Left renal cortex interstitium (tissue), 4 donors: ENCODE measurements at regions not wholly inside any gene's neighbourhood (a gene's known extent, or its start where the extent isn't known, plus 50 kb on each side); places are given as distances from the start of the nearest gene placed in this dataset.
"Not testable (repeated sequence)": the region's sequence is repeated elsewhere in the genome, so short reads cannot be mapped to it uniquely, and the experiment has no call there.

Source experiments
- DNase-seq, 4 donors: peaks; one replicate each; pipeline ENCODE4 v3.0.0-alpha.2; 2013; ENCODE audit warnings: low read depth in 4 of 4, low spot score in 2 of 4, missing footprints in 1 of 4

DNA sequence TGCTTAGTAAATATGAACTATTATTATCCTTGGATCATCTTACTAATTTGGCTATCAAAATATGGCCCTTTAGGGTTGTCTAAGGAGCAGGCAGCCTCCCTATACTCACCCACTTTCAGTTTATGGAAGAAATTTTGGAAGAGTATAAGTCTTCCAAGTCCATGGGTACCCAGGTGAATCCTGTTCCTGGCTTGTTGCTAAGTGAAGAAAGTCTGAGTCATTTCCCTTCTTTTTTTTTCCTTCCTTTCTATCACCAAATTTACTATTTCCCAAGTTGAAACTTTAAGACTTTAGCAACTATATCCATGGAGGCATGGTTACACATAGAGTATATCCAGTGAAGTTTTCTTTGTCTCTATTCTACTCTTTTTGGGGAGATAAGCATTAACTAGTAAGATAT is 184.0 kb upstream of the ACTBL2 start:
- no peak for DNase-seq

DNA sequence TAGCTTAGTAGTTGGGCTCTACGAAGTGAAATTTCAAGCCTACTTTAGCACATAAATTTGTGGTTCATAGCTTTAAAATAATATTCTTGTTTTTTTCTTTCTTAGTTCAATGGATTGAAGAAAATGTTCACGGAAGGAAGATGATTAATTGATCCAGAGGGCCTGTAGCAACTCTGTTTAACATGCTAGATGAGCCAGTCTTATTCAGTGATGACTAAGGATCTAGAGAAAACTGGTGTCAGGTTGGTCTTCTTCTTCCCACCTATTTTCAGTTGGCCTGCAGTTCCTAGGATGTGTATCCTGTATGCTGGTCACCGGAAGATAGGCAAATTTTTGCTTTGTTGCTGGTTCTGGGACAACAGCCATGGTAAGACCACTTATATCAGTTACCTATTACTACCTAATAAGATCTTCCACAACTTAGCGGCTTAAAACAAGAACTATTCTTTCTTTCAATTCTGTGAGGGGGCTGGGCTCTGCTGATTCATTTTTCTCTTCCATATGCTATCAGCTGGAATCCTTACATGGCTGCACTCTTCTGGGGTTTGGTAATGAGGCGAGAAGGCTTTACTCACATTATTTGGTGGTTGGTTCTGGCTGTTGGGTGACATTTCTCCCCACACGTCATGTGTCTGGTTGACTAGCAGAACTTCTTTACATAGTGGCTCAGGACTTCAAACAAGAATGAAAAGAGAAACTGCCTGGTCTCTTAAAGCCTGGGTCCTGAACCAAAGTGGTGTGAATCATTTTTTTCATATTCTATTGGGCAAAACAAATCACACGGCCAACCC is 182.7 kb upstream of the ACTBL2 start:
- DNase-seq = no peak

DNA sequence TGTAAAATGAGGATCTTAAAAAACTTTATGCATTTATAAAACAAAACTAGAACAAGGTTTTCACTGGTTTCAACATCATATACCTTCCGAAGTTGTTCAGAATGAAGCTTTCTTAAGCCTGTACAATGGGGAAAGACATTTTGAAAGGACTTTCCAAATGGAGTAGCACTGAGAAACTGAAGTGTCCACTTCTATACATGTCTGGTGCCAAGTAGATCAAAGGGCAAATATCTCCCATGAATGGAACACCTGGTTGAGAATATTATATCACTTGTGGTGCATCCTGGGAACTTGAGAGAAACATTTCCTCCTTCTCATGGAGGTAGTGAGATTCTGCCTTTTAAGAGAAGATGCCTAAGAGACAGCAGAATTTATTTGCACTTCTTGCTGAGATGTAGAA is 182.1 kb upstream of the ACTBL2 start:
- DNase-seq = no peak

DNA sequence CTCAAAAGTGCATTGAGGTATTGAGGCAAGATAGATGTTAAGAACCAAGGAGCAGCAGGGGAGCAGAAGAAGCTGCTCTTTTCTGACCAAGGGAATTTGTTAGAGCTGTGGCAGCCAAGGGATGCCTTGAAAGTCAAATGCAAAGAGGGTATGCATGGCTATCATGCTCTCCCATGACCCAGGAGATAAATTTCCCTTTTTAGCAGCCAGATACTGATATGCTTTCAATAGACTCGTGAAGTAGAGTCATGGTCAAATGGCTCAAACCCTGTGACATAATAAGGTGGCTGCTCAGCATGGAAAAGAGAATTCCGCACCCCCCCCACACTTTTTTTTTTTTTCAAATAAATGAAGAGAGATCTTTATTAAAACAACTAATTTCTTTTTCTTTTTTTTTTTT is 180.9 kb upstream of the ACTBL2 start:
- no peak for DNase-seq

GRCh38 chr5:57662991-57663390 is 180.4 kb upstream of the ACTBL2 start:
- no peak for DNase-seq

GRCh38 chr5:57659886-57660285 is 177.3 kb upstream of the ACTBL2 start:
- no peak for DNase-seq

DNA sequence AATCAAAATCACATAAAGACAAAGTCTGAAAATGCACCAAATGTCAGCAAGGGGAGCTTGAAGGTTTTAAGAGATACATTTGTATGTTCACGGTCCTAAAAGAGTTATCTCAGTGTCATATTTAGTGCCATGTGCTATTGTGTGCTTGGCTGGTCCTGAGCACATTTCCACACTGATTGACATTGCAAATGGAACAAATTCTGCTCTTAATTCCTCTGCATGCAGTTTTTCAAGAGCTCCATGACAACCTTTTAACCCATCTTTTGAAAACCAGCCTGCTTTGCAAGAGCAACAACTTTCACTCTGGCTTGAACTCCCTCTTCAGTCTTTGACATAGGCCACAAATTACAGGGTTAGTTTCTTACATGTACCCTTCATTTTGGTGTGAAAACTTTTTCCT is 175.4 kb upstream of the ACTBL2 start:
- no peak for DNase-seq

- DNase-seq = no peak
Observed at GRCh38 chr5:57655228-57655627, 172.6 kb upstream of the ACTBL2 start.

GRCh38 chr5:57653636-57654290 is 171.2 kb upstream of the ACTBL2 start:
- no peak for DNase-seq

DNA sequence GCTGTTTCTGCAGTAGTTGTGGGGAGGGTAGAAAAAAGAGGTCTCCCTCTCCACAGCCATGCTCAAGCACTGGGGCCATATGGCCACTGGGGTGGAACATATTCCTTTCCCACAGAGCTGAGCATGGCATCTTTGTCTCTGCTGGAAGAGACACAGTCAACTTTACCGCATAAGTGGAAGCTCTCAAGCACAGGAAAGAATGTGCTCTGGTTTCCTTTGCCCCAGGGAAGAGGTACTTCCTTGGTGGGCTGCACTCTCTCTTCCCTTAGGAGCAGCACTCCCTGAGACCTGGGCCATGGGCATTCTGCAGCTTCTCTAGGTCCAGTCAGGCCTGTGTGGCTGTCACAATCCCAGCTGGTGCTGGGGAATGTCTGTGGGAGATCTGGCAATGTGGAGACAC is 168.5 kb upstream of the ACTBL2 start:
- no peak for DNase-seq

GRCh38 chr5:57650360-57651069 is 167.9 kb upstream of the ACTBL2 start:
- DNase-seq = no peak

DNA sequence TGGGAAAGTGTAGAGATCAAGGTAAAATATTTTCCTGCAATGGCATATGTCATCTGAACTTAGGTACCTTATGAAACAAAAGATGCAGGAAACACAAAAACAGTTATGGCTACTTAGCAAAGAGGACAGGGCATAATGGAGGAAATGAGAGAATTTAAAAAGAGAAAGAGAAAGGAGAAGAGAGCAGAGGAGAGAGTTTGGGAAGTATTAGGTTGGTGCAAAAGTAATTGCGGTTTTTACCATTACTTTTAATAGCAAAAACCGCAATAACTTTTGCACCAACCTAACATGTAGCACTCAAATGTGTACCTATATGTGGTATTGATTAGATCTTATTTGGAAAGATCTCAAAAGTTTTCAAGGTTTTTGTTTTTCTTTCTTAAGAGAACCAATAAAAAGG is 160.1 kb upstream of the ACTBL2 start:
- DNase-seq = no peak

GRCh38 chr5:57642066-57642465 is 159.5 kb upstream of the ACTBL2 start:
- DNase-seq = no peak

DNA sequence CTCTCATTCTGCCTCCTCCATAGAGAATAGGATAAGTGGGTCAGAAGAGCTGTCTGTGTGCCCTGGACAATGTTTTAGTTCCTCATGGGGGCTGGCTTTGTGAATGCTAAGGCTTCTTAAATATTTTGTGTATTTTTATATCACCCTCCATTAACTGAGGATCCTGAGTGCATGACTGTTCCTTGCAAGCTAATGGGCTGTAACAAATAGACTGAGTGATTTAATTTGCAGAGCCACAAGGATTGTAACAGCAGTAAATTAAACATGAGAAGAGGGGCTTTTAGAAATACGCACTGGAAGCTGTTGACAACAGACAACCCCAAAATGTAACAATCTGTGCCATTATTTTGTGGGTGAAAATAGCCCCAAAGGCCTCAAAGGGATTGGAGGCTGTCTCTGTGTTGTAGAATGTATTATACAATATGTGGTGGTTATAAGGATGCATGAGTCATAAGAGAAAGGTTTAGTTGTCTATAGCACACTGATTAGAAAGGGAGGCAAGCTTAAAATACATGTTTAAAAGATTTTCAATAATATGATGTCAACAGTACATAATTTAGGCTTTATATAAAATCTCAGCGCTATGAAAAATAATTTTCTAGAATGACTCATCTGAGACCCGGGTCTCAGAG is 152.7 kb upstream of the ACTBL2 start:
- no peak for DNase-seq

- DNase-seq = no peak
Observed at GRCh38 chr5:57632937-57633336, 150.3 kb upstream of the ACTBL2 start.

DNA sequence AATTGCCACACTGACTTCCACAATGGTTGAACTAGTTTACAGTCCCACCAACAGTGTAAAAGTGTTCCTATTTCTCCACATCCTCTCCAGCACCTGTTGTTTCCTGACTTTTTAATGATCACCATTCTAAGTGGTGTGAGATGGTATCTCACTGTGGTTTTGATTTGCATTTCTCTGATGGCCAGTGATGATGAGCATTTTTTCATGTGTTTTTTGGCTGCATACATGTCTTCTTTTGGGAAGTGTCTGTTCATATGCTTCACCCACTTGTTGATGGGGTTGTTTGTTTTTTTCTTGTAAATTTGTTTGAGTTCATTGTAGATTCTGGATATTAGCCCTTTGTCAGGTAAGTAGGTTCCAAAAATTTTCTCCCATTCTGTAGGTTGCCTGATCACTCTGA is 148.5 kb upstream of the ACTBL2 start:
- not testable (repeated sequence) for DNase-seq

- no peak for DNase-seq
Observed at GRCh38 chr5:57627661-57628060, 145.1 kb upstream of the ACTBL2 start.

DNA sequence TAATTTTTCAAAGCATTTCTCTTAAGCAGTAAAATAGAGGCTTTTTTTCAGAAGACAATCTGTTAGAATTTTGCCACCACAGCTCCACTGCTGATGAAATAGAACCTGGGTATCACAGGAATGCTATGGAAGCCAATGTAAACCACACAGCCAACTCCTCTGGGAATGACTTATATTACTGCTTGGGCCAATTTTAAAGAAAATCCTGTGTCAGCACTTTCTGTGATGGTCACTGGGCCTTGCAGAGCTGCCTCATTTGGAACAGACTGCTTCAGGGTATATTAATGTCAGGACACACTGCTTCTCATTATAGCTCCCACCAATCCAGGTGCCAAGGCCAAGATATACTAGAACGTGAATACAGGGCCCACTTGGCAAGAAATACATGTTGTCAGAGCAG is 144.1 kb upstream of the ACTBL2 start:
- no peak for DNase-seq

- no peak for DNase-seq
Observed at GRCh38 chr5:57621624-57622023, 139.0 kb upstream of the ACTBL2 start.

DNA sequence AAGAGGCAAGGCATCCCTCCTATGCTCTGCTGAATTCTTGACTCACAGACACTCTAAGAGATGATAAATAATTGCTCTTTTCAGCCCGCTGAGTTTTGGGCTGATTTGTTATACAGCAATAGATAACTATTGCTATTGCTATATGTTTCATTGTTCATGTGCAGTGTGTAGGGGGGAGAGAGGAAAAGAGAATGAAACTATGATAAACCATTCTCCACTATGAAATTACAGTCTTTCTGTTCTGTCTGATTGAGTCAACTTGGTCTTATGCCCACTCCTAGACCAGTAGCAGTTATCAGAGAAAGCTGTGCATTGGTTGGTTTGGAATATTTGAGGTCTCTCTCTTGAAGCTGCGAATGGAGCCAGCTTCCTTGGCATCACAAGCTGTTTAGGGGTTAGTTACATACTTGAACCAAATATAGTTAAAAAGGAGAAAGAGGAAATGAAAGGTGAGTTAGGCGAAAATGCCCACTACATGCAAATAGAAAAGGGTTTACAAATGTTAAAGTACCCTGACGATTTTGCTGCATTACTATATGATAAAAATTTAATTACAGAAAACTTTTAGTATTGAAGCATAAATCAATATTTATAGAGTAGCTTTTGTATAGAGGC is 136.3 kb upstream of the ACTBL2 start:
- DNase-seq = no peak

DNA sequence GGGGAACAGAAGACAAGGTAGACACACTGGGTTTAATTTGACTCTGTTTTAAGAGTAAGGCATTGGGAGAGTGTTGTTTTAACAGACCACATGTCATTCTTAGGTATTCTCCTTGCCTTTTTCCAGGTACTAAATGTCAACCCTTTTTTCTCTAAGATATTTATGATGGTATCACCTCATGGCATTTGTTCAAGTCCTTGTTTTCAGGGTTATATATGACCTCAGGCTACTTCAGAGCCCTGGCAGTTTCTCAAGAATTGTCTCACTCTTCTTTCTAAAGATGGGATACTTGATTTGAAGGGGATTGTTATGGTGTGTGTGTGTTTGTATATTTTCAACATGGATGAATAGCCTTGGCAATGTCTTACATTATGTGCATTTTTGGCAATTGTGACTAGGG is 131.1 kb upstream of the ACTBL2 start:
- DNase-seq = no peak
